GM21786 (cell line): ENCODE measurements at regions not wholly inside any gene's neighbourhood (a gene's known extent, or its start where the extent isn't known, plus 50 kb on each side); places are given as distances from the start of the nearest gene placed in this dataset.

Source experiments
- ATAC-seq: cut with Tn5 transposase; IDR thresholded peaks from one replicate; pipeline ENCODE4 v1.9.1; 2021; ENCODE audit not compliant: unreplicated experiment

DNA sequence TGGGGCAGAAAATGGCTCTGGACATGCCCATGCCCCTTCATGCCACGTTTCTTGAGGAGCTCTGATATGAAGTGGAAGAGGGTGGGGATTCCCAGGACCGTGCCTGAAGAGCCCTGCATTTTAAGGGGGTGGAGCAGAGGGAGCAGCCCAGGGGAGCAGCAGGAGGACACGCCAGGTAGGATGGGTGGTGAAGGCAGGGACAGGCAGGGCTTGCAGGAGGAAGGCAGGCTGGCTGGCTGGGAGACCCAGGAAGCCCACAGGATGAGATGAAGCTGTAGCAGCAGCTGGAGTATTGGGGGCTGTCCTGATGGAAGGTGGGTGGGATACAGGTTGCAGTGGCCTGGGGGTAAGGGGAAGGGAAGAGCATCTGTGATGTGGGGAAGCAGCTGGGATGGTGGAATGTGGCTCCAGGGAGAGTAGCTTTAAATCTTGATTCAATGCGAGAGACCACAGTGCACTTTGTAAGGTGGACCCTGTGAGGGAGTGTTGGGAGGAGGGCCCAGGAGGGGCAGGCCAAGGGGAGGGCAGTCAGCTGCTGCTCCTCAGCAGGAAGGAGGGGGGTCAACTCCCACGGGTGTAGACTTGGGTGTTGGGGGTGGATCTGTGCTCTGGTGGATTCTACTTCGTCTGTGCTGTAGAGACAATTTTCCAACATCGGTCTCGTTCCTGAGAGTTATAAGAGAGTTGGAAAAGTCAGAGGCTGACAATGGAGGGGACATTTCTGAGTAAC lies 242.6 kb upstream of the IRX4 start:
- no peak for ATAC-seq

DNA sequence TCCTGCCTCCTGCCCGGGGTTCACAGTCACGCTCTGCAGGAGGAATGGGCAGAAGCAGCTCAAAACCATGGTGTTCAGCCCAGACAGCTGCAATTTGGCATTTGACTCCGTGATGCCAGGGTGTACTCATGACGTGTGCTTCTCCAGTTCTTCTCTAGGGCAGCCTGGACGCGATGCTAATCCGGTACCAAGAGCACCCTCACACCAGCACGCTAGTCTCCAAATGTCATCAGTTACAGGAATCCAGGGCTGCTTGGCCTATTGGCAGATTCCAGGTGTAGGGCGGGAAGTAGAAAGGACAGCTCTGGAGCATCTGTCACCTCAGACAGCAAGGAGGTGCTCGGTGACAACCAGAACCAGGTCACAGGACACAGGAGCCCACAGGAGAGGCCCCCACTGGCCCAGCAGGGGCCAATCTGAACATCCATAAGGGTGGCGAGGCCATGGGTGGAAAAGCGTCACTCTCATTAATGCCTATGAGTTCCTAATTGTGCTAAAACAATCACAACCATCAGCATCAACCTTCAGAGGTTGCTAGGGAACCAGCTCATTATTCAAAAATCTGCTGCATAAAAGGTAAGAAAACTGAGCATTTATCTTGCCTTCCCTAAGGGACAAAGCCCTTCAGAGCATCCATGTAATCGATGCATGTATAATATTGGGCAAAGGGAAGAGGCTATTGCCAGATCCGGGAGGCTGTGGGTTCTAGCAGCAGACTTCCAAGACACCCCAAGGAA lies 241.9 kb upstream of the IRX4 start:
- no peak for ATAC-seq

- ATAC-seq: no peak
These were observed 241.1 kb upstream of the IRX4 start for GRCh38 chr5:2123874-2124273.

DNA sequence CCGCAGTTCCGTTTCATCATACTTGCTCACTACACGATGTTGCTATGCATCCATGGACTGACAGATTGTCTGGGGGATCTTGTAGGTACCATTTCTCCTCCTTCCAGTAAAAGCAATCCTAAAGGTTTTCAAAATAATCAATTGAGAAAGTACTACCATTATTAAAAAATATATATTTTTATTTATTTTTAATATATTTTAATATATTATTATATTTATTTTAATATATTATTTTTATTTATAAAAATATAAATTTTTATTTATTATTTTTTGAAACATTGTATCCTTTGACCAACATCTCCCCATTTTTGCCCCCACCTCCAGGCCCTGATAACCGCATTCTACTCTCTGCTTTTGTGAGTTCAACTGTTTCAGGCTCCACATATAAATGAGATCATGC lies 237.6 kb upstream of the IRX4 start:
- ATAC-seq: no peak

GRCh38 chr5:2119573-2119972 lies 236.8 kb upstream of the IRX4 start:
- ATAC-seq: no peak

DNA sequence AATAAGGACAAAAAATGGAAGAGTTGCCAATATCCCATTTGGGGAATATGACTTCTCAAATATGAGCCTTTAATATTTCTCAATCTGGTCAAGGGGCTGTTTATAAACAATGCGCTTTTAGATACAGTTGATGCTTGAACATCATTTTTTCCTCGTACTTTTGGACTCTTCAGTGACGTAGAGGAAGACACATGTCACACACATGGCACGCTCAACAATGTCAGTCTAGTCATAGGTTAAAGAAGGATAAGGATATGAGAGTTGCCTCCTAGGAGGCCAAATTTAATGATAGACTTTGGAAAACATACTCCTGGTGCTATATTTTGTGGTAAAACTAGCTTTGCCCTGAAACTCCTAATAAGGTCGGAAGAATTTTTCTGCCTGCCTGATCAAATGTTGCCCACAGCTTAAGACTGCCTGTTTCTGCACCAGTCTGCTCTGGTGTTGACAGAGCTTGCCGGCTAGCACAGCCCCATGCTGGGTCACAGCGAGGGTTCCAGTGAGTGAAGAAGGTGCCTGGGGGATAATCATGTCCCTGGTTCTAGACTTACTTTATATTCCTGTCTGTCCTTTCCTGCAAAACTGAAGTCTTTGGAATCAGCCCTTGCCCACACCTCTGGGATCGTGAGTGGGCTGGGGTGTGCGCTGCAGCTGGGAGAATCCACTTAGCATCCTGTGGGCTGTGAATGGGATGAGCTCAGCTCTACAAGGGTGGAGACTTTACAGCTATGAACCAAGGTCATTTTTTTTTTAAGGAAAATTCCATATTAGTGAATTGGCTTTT lies 230.8 kb upstream of the IRX4 start:
- ATAC-seq: no peak

- no peak for ATAC-seq
These were observed 229.7 kb upstream of the IRX4 start for GRCh38 chr5:2112173-2113025.

DNA sequence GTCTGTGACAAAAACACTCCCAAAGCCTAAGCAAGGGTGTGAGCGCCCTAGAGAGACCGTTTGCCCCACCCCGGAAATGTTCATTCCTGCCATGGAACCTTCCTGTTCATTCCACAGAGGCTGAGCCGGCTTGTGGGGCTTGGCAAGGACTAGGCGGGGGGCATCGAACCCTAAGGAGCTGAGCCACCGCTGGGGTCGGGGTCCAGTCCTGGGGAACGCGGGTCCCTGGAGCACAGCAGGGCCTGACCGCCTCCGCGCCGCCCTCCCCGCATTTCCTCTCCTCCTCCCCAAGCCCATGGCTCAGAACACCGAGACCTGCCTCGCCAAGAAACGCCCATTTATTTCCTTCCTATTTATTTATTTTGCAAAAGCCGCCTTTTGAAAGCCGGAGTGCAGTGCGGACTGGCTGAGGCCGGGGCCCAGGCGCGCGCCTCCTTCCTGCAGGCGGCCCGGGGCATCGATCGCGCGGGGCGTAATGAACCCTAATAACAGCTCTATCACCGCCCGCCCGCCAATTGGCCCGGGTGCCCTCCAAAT lies 228.9 kb upstream of the IRX4 start:
- ATAC-seq: no peak

DNA sequence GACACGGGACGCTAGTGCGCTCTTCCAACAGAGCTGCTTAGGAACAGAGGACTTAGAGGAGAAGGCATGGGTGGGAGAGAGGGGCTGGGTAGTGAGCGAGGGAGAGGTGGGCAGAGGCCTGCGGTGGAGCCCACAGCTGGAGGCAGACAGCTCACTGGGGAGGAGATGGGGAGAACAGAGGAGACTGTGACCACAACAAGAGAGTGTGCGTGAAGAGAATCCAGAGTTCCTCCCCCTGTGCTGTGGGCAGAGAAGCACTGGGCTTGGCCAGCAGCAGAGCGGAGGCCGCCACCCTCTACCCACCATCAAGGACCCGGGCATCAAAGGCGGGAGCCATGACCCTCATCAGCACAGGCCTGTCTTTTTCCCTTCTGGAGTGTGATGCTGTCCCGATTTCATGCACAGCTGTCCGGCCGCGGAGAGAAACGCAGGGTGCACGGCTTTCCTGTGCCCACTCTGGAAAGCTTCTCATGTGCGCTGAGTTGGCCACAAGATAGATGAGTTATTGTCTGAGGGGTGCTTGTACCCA lies 228.3 kb upstream of the IRX4 start:
- no peak for ATAC-seq

DNA sequence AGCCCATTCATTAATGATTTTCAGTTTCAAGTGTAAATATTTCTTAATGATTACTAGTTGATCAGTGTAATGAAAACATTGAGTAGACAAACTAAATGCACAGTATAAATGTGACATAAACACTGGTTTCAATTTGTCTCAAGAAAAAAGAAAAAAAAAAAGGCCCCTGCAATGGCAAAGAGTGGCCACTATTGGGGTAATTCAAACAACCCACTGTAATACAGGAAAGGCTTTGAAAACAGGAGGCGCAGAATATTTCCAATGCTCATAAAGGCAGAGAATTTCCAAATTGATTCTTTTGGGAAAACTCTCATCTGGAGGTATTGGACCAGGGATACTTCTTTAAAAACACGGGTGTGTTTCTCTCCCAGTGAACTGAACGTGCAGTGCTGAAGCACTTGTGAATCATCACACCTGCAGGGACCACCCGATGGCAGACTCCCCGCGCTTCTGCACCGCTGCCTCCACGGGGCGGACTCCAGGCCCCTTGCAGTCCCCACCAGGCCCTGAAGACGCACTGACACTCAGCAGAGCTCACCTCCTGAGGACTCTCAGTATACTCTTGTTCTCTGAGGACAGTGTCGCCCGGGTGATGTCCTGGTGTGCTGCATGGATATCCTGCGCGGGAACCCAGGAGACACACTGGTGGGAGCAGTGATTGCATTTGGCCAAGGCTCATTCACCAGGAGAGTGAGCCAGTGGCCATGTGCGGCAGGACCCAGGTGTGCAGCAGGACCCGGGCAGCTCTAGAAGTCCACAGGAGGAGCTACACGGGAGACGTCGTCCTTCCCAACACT lies 227.6 kb upstream of the IRX4 start:
- no peak for ATAC-seq

DNA sequence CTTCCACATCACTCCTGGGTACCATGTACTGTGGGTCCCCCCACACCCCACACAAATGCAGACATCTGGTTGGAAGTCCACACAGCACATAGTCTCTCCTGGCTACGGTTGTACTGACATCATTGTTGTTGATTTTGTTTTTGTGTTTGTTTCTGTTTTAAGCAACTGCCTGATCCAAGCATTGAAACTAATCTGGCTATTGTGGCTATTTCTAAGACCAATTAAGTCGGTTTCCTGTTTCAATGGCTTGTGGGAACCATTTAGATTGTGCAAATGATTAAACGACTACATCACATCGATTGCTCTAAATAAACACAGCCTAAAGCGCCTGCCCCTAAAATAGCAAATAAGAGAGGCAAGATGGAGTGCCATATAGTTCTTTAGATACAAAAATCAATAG lies 226.8 kb upstream of the IRX4 start:
- ATAC-seq: no peak

DNA sequence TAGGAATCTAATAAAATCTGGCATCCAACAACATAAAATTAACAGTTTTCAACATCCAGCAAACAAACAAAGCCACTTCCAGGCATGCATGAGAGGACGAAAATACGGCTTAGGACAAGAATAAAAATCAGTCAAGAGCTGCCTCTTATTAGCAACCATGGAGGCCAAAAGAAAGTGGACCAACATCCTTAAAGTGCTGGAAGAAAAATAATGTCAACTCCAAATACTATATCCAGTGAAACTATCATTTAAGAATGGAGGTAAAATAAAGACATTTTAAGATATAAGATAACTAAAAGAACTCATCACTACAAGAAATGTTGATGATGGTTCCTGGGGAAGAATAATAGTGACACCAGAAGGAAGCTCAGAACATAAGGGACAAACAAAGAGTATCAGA lies 224.0 kb upstream of the IRX4 start:
- ATAC-seq: no peak

GRCh38 chr5:2105141-2105540 lies 222.4 kb upstream of the IRX4 start:
- ATAC-seq: no peak

DNA sequence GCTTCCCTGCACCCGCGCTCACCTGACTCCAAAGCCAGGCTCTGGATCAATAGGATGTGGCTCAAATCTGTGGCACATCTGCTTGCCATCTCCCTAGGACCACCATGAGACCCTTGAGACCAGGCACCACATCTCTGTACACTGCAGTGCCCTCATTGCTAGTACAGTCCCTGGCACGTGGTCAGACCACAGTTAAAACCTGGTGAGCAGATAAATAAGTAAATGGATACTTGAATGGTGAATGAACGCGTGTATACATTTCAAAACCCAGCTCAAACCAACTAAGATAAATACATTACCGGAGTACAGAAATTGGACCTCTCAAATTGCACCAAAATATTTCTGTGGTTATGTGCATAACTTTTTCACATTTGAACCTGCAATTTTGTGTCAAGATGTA lies 221.2 kb upstream of the IRX4 start:
- ATAC-seq: no peak

GRCh38 chr5:2102819-2103776 lies 220.4 kb upstream of the IRX4 start:
- ATAC-seq: no peak

DNA sequence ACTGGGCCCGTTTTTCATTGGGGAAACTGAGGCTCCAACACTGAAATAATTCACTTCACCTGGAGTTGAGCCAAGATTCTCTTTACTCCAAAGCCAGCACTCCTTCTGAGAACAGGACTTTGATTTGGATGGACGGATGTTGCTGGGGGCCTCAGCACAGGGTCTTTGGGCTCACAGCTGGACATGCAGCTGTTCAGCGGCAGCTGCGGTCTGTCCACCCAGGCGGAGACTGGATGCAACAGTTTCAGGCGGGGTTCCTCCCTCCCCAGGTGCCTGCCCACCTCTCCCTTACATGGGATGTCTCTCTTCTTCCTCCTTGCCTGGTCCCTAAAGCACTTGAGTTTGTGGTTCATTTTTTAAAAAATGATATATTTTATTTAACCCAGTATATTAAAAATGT lies 219.0 kb upstream of the IRX4 start:
- no peak for ATAC-seq

GRCh38 chr5:2096887-2097505 lies 214.3 kb upstream of the IRX4 start:
- no peak for ATAC-seq

- no peak for ATAC-seq
These were observed 212.3 kb upstream of the IRX4 start for GRCh38 chr5:2095011-2095410.
